IPS DF 19.7 (cell line): ENCODE measurements at regions not wholly inside any gene's neighbourhood (a gene's known extent, or its start where the extent isn't known, plus 50 kb on each side); places are given as distances from the start of the nearest gene placed in this dataset.
"Not testable (repeated sequence)": the region's sequence is repeated elsewhere in the genome, so short reads cannot be mapped to it uniquely, and the experiment has no call there.

Experiments used
- DNase-seq: peaks from one replicate; pipeline ENCODE4 v3.0.0-alpha.2; 2013; ENCODE audit warnings: low read depth, low spot score

DNA sequence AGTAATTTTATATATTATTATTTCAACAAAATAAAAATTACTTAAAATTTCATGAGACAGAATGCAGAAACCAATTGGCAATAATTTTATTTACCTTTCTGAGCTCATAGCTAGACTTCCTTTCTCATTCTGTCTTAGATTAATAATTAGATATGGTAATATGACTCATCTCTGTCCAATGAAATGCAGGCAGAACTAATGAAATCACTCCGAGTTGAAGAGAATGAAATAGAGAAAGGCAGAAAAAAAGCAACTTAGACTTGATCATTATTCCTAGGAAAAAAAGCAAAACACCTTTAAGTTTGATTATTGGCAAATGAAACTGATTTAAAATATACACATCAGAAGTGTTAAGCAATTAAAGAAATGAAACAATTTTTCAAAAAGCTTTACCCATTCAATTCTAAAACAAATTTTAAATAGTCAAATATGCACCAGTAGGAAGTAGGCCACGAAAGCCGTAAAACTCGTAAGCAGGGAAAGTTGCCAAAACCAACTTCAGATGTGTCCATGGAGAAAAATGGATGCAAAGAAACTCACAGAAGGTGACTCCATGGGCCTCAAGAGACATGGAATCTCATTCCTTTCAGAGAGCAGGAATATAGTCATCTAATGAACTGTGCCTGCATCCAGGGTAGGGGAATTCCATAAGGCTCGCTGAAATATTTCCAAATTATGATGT lies 293.8 kb upstream of the RGS17 start:
- DNase-seq = no peak

DNA sequence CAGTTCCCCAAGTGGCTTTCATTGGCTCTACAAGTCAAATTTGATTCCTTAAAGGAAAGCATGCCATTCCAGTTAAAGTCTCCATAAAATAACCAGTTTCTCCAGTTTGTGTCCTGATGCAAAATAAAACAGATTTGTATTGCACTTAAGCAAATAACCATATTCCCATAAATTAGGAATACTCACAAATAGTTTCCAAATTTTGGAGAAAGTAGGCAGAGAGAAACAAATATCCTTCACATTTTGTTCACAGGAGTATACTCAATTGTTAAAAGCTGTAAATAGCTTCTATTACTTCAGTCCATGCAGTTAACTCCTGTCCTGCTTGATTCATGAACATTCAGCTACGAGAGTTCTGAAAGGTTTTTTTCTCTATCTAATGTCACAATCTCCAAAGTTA lies 281.4 kb upstream of the RGS17 start:
- no peak for DNase-seq

DNA sequence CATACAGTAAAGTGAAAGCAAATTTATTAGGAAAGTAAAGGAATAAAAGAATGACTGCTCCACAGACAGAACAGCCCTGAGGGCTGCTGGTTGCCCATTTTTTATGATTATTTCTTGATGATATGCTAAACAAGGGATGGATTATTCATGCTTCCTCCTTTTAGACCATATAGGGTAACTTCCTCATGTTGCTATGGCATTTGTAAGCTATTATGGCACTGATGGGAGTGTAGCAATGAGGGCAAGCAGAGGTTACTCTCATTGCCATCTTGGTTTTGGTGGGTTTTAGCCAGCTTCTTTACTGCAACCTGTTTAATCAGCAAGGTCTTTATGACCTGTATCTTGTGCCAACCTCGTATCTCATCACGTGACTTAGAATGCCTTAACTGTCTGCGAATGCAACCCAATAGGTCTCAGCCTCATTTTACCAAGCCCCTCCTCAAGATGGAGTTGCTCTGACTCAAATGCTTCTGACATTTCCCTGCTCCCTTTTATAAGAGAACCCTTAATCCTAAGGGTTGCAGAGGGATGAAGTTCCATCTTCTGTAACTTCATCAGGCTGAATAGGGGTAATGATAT lies 280.1 kb upstream of the RGS17 start:
- no peak for DNase-seq

DNA sequence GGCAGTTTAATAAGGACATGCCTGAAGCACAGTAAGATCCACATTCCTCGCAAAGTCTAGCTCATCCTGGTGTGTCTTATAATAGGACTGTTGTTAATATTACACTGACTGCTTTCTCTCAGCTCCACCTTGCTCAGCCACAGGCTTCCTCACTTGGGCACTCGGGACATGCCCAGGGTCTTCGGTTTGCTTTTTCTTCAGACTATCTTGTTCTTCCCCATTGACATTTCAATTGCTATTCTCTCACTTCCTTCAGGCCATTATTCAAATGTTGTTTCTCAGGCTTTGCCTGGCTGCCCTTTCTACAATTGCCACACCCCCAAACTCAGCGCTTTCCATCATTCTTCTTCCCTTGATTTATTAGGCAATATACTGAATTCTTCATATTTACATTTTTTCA lies 274.8 kb upstream of the RGS17 start:
- no peak for DNase-seq

DNA sequence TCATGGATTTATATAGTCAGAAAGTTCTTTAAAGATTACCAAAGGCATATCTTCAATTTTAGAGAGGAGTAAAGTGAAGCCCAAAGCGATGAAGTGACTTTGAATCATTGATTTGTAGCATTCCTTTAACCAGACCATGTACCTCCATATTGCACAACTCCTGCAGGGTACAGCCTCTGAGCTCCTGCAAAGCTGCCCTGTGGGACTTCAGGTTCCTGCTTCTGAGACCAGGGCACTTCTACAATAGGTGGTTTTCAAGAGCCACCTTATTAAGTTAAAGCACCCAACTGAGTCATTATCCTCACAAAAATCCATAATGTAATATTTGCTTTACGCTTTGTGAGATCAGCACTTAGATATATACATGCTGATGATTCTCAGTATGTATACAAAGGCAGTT lies 270.7 kb upstream of the RGS17 start:
- no peak for DNase-seq

DNA sequence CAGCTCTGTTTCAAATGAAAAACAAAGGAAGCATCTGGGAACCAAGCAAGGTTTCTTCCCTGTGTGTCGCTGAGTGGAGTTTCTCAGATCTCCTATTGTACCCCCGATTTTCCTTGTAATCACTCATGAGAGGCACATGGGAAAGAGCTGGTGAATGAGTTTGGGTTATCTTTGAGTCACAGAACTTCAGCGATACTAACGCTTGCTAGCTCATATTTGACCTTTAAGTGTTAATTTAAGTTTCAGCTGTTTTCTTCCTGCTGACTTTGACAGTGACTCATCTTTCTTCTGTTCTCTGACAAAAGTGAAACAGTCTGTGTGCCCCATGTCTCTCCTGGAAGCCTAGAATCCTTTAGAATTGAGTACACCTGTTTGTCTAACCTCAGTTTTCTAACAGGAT lies 261.1 kb upstream of the RGS17 start:
- no peak for DNase-seq

DNA sequence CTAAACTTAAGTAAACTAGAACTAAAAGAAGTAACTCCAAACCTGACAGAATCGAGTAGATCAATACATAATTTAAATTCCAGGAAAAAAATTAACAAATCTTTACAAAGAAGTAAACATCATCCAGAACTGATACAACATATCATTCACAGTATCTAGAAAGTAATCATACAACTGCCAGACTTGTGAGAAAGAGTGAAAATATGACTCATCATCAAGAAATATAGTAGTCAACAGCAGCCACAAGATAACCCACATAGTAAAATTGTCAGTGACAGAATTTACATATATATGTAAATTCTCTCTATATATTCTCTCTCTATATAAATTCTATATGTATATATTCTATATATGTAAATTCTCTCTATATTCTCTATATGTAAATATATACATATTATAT lies 242.8 kb upstream of the RGS17 start:
- DNase-seq = no peak

DNA sequence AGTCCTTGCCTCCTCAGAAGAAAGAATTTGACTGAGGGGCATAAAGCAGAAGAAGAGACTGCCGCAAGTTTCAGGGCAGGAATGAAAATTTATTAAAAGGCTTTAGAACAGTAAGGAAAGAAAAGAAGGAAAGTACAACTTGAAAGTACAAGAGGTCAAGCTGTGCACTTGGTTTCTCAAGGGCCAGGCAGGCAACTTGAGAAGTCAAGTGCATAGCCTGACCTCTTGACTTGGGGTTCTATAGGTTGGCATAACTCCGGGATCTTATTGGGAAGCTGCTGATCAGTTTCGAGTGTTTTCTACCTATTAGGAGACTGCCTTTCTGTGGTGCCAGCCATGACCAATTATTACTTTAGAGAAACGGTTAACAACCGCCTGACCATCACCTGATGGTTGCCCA lies 237.0 kb upstream of the RGS17 start:
- no peak for DNase-seq

DNA sequence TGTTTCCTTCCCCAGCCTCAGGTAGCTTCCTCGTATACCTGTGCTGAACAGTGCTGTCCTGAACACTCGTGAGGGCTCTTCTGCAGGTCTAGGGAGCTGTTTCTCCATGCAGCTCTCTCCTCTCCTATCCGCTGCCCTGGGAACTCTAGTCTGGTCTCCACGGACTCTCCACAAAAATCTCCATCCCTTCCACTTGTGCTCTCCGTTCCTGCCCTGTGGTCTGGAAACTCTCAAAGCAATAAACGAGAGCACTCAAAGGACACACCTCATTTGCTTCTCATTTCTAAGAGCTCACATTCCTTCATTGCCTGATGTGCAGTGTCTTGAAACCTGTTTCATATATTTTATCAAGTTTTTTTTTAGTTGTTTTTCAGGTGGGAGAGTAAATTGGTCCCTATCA lies 235.9 kb upstream of the RGS17 start:
- no peak for DNase-seq

DNA sequence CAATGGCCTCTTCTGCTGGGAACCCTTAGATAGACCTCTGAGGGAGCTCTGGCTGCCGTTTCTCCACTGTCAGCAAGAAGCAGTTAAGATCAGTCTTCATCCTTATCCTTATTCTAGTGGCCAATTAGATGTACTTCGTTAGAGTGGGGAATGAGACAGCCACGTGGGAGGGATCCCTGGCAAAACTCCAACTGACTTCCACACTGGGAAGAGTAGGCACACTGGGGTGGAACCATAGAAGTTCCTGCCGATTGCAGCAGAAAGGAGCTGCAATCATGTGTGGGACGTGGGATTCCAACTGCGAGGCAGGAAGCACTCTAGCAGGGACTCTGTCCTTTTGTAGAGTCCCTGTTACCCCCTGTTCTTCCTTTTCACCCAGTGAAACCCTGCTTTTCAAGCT lies 226.3 kb upstream of the RGS17 start:
- no peak for DNase-seq

DNA sequence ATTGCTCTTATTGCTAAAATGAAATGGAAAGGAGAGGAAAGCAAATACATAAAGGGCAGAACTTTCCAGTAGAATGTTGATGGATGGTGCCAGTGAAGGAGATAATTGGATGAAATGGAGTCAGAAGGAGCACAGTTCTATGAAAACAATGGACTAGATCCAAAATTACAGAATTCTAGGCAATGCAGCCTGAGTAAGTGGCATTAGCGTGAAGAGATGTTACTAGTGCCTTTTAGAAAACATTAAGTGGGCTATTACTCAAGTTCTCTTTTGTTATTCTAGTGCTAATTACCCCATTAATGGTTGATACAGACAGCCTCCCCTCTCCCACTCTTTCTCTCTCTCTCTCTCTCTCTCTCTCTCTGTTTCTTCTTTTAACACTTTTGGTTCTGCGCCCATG lies 209.5 kb upstream of the RGS17 start:
- no peak for DNase-seq

DNA sequence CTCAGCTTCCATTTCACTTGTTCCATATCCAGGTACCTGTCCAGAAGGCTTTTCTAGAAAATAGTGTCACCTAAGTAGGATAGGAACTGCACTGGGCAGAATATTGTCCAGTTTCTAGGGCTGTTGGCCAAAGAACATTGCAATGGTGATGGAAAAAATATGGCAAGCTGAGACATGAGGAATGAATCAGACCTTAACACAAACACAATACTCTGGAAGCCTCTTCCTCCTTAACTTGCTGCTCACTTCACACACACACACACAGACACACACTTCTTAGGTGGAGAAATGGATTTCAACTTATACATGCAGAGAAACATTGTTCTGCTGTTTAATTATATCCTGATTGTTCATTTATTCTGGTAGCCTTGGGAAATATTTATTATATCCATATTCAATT lies 203.0 kb upstream of the RGS17 start:
- DNase-seq = no peak

DNA sequence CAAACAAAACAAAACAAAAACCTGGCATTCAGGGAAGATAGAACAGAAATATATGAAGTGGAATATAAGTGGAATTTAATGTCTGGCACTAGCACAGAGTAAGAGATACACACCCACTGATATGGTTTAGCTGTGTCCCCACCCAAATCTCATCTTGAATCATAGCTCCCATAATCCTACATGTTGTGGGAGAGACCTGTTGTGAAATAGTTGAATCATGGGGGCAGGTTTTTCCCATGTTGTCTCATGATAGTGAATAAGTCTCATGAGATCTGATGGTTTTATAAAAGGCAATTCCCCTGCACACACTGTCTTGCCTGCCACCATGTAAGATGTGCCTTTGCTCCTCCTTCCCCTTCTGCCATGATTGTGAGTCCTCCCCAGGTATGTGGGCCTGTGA lies 200.1 kb upstream of the RGS17 start:
- not testable (repeated sequence) for DNase-seq

DNA sequence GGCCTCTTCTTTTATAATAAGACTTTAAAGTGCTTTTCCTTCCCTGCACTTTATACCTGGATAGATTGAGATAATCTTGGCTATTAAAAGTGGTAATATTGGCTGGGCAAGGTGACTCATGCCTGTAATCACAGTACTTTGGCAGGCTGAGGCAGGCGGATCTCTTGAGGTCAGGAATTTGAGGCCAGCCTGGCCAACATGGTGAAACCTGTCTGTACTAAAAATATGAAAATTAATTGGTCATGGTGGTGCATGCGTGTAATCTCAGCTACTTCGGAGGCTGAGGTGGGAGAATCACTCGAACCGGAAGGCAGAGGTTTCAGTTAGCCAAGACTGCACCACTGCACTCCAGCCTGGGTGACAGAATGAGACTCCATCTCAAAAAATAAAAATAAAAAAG lies 197.1 kb upstream of the RGS17 start:
- no peak for DNase-seq

DNA sequence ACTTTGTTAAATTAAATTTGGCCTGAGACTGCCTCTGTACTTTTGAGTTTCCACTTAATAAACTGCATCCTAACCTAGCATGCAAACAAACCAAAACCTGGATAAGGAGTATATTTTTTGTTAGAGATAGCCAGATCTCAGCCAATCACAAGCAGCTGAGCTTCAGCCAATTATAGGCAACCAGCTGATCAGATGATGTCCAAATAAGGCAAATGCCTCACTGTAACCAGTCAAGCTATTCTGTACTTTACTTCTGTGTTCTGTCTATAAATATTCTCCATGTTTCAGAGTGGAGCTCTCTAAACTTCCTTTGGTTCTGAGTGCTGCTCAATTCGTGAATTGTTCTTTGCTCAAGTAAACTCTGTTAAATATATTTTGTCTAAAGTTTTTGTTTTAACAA lies 194.6 kb upstream of the RGS17 start:
- DNase-seq = no peak

DNA sequence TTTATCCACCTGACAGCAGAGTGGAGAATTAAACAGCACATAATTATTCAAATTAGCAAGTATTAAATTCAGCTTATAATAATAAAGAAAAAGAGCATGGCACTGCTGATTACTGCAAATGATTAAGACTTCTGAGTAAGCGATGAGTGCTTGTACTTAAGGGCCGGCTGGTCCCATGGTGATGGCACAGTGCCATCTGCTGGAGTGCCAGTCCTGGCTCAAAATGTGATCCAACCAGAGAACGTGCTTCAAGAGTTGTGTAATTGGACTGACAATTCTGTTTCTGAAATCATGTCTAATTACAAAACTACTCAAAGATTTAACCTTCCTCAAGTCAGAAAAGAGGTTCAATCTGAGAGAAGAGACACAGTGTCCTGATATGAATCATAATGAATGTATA lies 181.6 kb upstream of the RGS17 start:
- DNase-seq = no peak

DNA sequence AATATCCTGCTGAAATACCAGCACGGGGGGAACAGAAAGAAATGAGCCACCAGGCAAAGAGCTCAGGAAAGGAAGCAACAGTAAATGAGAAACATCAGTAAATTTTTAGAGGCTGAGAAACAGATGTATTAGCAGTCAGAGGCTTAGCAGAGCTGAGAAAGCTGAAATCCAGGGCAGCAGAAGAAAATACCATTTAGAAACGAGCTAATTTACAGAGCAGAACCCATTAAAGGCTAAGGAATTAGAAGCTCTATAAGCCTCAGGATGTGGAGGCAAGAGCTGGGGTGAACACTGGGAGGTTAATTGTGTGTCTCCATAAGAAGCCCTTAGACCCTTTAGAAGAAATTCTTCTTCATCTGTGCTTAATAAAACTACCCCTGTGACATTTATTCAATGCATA lies 178.6 kb upstream of the RGS17 start:
- no peak for DNase-seq

DNA sequence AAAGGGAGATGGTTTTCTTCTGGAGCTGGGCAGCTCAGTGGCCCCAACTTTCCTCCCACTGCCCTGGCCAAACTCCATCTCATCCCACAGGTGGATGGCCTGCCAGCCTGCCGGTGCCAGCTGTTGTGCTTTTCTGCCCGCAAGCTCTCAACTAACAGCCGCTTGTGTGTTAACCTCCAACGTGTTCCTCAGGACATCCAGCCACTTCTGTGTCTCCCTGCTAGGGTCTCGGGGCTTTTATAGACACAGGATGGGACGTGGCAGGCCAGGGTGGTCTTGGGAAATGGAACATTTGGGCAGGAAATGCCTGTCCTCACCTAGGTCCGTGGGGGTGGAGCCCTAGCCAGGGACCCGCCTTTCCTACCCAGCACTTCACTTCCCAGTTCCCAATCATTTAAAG lies 171.1 kb upstream of the RGS17 start:
- DNase-seq = no peak

DNA sequence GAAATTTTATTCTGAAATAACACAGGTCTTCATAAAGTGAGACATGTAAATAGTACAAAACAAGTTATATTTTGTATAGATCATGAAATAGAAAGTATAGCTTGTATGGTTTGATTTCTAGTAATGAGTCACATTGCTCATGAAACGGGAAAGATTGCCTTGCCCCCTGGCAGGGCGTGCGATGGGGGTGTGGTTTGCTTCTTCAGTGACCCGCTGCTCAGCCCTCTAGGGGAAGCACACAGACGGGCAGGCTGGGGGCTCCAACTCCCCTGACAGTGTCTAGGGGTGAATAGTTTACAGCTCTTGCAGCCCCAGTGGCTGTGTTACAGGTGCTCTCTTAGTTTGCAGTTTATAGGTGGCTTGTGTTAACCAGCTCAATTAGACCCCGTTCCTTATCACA lies 170.5 kb upstream of the RGS17 start:
- DNase-seq = no peak

DNA sequence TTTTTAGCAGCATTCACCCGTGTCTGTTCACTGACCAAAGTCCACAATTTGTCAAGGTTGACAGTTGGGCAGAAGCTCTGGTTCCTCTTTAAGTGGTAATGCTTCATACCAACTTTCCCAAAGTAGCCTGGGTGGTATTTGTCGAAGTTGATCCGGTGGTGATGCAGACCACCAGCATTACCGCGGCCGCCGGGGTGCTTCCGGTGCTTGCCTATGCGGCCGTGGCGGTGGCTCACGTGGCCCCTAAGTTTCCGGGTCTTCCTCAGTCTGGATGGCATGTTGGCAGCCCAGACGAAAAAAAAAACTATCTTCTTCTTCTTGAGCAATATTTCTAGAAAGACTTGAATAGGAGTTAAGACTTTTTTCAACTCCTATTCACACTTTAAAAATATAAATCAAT lies 151.4 kb upstream of the RGS17 start:
- DNase-seq = not testable (repeated sequence)

DNA sequence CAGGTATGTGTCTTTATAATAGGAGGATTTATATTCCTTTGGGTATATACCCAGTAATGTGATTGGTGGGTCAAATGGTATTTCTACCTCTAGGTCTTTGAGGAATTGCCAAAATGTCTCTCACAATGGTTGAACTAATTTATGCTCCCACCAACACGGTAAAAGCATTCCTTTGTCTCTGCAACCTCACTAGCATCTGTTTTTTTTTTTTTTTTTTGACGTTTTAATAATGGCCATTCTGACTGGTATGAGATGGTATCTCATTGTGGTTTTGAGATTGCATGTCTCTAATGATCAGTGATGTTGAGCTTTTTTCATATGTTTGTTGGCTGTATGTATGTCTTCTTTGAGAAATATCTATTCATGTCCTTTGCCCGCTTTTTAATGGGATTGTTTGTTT lies 144.9 kb upstream of the RGS17 start:
- no peak for DNase-seq

DNA sequence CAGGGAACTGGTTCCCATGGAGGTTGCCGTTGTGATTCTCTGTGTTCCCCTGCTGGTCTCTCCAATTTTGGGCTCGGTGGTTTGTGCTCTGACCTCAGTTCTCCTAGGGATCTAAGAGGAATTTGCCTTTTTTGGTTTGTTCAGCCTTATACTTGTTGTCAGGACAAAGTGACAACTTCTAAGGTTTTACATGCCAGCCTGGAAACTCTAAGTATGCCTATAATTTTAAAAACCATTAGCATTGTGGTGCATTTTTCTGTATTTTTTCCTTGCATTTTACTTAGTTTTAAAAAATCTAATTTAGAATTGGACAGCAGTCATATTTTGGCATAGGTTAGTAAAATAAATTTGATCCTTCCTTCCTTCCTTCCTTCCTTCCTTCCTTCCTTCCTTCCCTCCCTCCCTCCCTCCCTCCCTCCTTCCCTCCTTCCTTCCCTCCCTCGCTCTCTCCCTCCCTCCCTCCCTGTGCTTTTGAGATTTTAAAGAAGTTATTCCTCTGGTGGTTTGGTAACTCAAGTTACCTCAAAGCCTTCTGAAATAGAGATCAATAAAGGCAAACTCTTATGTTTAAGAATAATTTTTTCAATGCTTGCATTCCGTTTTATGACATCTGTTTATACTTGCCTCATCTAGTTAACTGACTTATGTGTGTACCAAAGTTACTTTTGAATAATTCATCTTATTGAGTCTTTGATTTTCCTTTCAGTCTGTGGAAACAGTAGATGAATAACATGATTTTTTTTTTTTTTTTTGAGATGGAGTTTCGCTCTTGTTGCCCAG lies 141.3 kb upstream of the RGS17 start:
- DNase-seq = no peak

DNA sequence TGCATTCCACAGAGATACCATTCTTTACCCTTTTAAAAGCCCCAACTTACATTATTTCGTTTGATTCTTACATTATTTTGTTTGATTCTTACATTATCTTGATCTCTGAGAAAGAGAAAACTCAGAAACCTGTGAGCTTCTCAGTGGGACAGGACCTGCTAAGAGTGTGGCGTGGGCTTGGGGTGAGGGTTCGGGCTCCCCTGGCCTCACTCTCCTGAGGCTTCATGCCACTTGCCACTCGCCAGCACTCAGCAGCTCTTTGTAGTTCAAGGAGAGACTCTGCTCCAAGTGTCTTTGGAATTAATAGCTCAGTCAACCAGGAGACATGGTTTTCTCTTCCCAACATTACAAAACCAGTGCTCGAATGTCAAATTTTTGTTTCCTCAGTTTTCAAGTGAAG lies 132.4 kb upstream of the RGS17 start:
- no peak for DNase-seq
